ENCODE measurements at regions not wholly inside any gene's neighbourhood (a gene's known extent, or its start where the extent isn't known, plus 50 kb on each side); places are given as distances from the start of the nearest gene placed in this dataset.
"Not testable (repeated sequence)": the region's sequence is repeated elsewhere in the genome, so short reads cannot be mapped to it uniquely, and the experiment has no call there.

- DNase-seq = no peak
Measured at GRCh38 chr9:2524601-2525000, 97.0 kb upstream of the VLDLR start.

GRCh38 chr9:2525147-2525546 is 96.4 kb upstream of the VLDLR start:
- no peak for DNase-seq

GRCh38 chr9:2526071-2526828 is 95.3 kb upstream of the VLDLR start:
- no peak for DNase-seq

- DNase-seq = no peak
Measured at GRCh38 chr9:2531481-2531880, 90.1 kb upstream of the VLDLR start.

GRCh38 chr9:2536511-2536910 is 85.1 kb upstream of the VLDLR start:
- DNase-seq = no peak

- no peak for DNase-seq
Measured at GRCh38 chr9:2545881-2546490, 75.6 kb upstream of the VLDLR start.

GRCh38 chr9:2555899-2556600 is 65.5 kb upstream of the VLDLR start:
- DNase-seq = not testable (repeated sequence)

GRCh38 chr9:2557693-2558092 is 63.9 kb upstream of the VLDLR start:
- no peak for DNase-seq

GRCh38 chr9:2559192-2560152 is 62.1 kb upstream of the VLDLR start:
- no peak for DNase-seq

GRCh38 chr9:2560180-2560579 is 61.4 kb upstream of the VLDLR start:
- DNase-seq = no peak

- DNase-seq = no peak
Measured at GRCh38 chr9:2565676-2566340, 55.8 kb upstream of the VLDLR start.

- DNase-seq = no peak
Measured at GRCh38 chr9:2567922-2568321, 53.7 kb upstream of the VLDLR start.

GRCh38 chr9:2568689-2569088 is 52.9 kb upstream of the VLDLR start:
- DNase-seq = no peak

GRCh38 chr9:2570615-2571479 is 50.7 kb upstream of the VLDLR start:
- no peak for DNase-seq
